Neural crest cell (in vitro differentiated cells): ENCODE measurements at regions not wholly inside any gene's neighbourhood (a gene's known extent, or its start where the extent isn't known, plus 50 kb on each side); places are given as distances from the start of the nearest gene placed in this dataset.

Experiments
- DNase-seq: peaks from one replicate; pipeline ENCODE4 v3.0.0; 2021; ENCODE audit warnings: low read depth, mixed read lengths, low spot score
- H3K27ac Mint-ChIP-seq: one replicate; pipeline ENCODE4 v1.8.0; 2021; ENCODE audit warnings: mild to moderate bottlenecking, mixed read lengths; ENCODE audit not compliant: unreplicated experiment
- H3K27me3 Mint-ChIP-seq: 2 replicates; pipeline ENCODE4 v1.8.0; 2021; ENCODE audit warnings: low read depth, mild to moderate bottlenecking, mixed read lengths
- H3K36me3 Mint-ChIP-seq: 2 replicates; pipeline ENCODE4 v1.8.0; 2021; ENCODE audit warnings: low read depth, mild to moderate bottlenecking, mixed read lengths
- H3K4me1 Mint-ChIP-seq: 2 replicates; pipeline ENCODE4 v1.8.0; 2021; ENCODE audit warnings: mixed read lengths
- H3K4me3 Mint-ChIP-seq: one replicate; pipeline ENCODE4 v1.8.0; 2021; ENCODE audit warnings: mild to moderate bottlenecking, mixed read lengths
- H3K9me3 Mint-ChIP-seq: 2 replicates; pipeline ENCODE4 v1.8.0; 2021; ENCODE audit warnings: mixed read lengths
- CTCF ChIP-seq: fragments of 200-600 bp; sonication (generic); conservative IDR thresholded peaks from 2 replicates; pipeline ENCODE4 v1.5.0; 2021; ENCODE audit warnings: antibody characterized with exemption, mild to moderate bottlenecking

GRCh38 chr11:76269247-76269646, 62.9 kb upstream of the WNT11 start:
- Mint-ChIP-seq H3K4me3 (no peak overlapping the region), H3K4me1 (no peaks in the 10 kb centered on the region), H3K9me3 (peaks cover 3% of the 10 kb centered on the region), H3K27me3 (no peaks in the 10 kb centered on the region), H3K27ac (no peak overlapping the region), H3K36me3 (no peaks in the 10 kb centered on the region)
- no peak for TF ChIP-seq CTCF
- DNase-seq = no peak

- Mint-ChIP-seq H3K4me1 (no peaks in the 10 kb centered on the region), H3K9me3 (no peaks in the 10 kb centered on the region), H3K27ac (no peak overlapping the region), H3K27me3 (no peaks in the 10 kb centered on the region), H3K36me3 (no peaks in the 10 kb centered on the region), H3K4me3 (no peak overlapping the region)
- DNase-seq = no peak
- no peak for TF ChIP-seq CTCF
These were observed 62.2 kb upstream of the WNT11 start for GRCh38 chr11:76268498-76268897.

- Mint-ChIP-seq H3K27ac (no peak overlapping the region), H3K4me3 (no peak overlapping the region), H3K9me3 (no peaks in the 10 kb centered on the region), H3K36me3 (no peaks in the 10 kb centered on the region), H3K27me3 (no peaks in the 10 kb centered on the region), H3K4me1 (no peaks in the 10 kb centered on the region)
- DNase-seq = no peak
- no peak for TF ChIP-seq CTCF
These were observed 61.3 kb upstream of the WNT11 start for GRCh38 chr11:76267556-76267955.

GRCh38 chr11:76266286-76267100, 60.2 kb upstream of the WNT11 start:
- no peaks in the 10 kb centered on the region for H3K4me1 Mint-ChIP-seq
- no peak overlapping the region for H3K27ac Mint-ChIP-seq
- no peak overlapping the region for H3K4me3 Mint-ChIP-seq
- no peak for TF ChIP-seq CTCF
- H3K27me3 Mint-ChIP-seq = no peaks in the 10 kb centered on the region
- H3K36me3 Mint-ChIP-seq = no peaks in the 10 kb centered on the region
- DNase-seq = no peak
- no peaks in the 10 kb centered on the region for H3K9me3 Mint-ChIP-seq

GRCh38 chr11:76265771-76266241, 59.5 kb upstream of the WNT11 start:
- Mint-ChIP-seq H3K4me1 (no peaks in the 10 kb centered on the region), H3K27ac (no peak overlapping the region), H3K27me3 (peaks cover 4% of the 10 kb centered on the region), H3K9me3 (no peaks in the 10 kb centered on the region), H3K4me3 (no peak overlapping the region), H3K36me3 (no peaks in the 10 kb centered on the region)
- TF ChIP-seq CTCF = no peak
- DNase-seq = no peak
